ENCODE measurements at regions not wholly inside any gene's neighbourhood (a gene's known extent, or its start where the extent isn't known, plus 50 kb on each side); places are given as distances from the start of the nearest gene placed in this dataset.

DNA sequence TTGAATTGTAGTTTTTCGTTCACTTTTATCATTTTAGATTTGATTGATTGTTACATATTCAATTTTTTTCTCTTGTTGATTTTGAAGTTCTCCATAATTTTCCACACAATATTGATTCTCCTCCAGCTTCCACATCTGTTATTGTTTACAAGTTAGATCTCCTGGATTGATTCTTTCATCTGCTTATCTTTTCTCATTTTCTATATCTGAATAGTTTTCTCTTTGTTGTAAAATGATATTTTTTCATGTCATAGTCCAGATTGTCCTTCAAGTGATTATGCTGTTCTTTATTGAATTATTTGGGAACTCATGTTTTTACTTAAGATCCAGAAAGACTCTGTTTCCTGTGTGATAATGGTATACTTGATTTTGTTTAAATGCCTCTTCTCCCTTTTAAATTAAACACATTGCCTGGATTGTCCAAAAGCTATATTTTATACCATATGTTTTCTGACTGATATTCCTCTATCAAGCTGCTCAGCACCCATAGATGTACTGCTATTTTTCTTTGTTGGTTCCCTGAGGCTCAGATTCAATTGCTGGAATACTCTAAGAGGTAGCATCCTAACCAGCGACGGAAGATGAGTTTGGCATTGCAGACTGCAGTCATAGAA, 206.6 kb upstream of the PRR16 start:
- TF ChIP-seq, protein P1, sequence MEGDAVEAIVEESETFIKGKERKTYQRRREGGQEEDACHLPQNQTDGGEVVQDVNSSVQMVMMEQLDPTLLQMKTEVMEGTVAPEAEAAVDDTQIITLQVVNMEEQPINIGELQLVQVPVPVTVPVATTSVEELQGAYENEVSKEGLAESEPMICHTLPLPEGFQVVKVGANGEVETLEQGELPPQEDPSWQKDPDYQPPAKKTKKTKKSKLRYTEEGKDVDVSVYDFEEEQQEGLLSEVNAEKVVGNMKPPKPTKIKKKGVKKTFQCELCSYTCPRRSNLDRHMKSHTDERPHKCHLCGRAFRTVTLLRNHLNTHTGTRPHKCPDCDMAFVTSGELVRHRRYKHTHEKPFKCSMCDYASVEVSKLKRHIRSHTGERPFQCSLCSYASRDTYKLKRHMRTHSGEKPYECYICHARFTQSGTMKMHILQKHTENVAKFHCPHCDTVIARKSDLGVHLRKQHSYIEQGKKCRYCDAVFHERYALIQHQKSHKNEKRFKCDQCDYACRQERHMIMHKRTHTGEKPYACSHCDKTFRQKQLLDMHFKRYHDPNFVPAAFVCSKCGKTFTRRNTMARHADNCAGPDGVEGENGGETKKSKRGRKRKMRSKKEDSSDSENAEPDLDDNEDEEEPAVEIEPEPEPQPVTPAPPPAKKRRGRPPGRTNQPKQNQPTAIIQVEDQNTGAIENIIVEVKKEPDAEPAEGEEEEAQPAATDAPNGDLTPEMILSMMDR (IDR thresholded peaks at IDR 0.05) = no peak
- TF ChIP-seq POLR2A (IDR thresholded peaks at IDR 0.05) = no peak
